Lung (tissue), 11 donors: ENCODE measurements at regions not wholly inside any gene's neighbourhood (a gene's known extent, or its start where the extent isn't known, plus 50 kb on each side); places are given as distances from the start of the nearest gene placed in this dataset.

ENCODE experiments used
- ATAC-seq: fragments of 200-7000 bp; cut with Tn5 transposase; one replicate; pipeline ENCODE4 v1.9.1; 2020; ENCODE audit warnings: moderate number of reproducible peaks; ENCODE audit not compliant: insufficient read depth, low FRiP score
- DNase-seq, 3 donors: peaks; one replicate each; pipeline ENCODE4 v3.0.0-alpha.2; 2013 to 2017
- H3K27ac ChIP-seq, 2 donors: one replicate each; pipeline ENCODE4 v1.5.1; 2013; ENCODE audit warnings: mild to moderate bottlenecking in 2 of 2, moderate library complexity in 2 of 2, control low read depth in 1 of 2, inconsistent platforms in 1 of 2, low read depth in 1 of 2, low read length in 1 of 2
- H3K27me3 ChIP-seq, 3 donors: one replicate each; pipeline ENCODE4 v1.5.1; 2013; ENCODE audit warnings: low read length in 2 of 3; ENCODE audit not compliant: control insufficient read depth in 3 of 3, insufficient read depth in 3 of 3
- H3K36me3 ChIP-seq, 4 donors: one replicate each; pipeline ENCODE4 v1.5.1; 2013; ENCODE audit warnings: low read length in 4 of 4, mild to moderate bottlenecking in 1 of 4, moderate library complexity in 1 of 4; ENCODE audit not compliant: control insufficient read depth in 4 of 4, insufficient read depth in 4 of 4
- H3K4me1 ChIP-seq, 5 donors: one replicate each; pipeline ENCODE4 v1.5.1; 2013; ENCODE audit warnings: low read length in 5 of 5, mild to moderate bottlenecking in 2 of 5, moderate library complexity in 1 of 5; ENCODE audit not compliant: control insufficient read depth in 5 of 5, insufficient read depth in 5 of 5
- H3K4me3 ChIP-seq: one replicate; pipeline ENCODE4 v1.5.1; 2013; ENCODE audit warnings: mild to moderate bottlenecking, control low read depth, moderate library complexity
- H3K9ac ChIP-seq, 2 donors: one replicate each; pipeline ENCODE4 v1.5.1; 2013; ENCODE audit warnings: low read length in 2 of 2, control low read depth in 1 of 2; ENCODE audit not compliant: insufficient read depth in 1 of 2
- H3K9me3 ChIP-seq, 4 donors: one replicate each; pipeline ENCODE4 v1.5.1; 2013; ENCODE audit warnings: low read length in 3 of 4, mild to moderate bottlenecking in 1 of 4, moderate library complexity in 1 of 4; ENCODE audit not compliant: control insufficient read depth in 4 of 4, insufficient read depth in 3 of 4
- CTCF ChIP-seq: IDR thresholded peaks from 2 replicates; pipeline ENCODE4 v1.5.1; 2012; ENCODE audit warnings: mild to moderate bottlenecking; ENCODE audit errors: control extremely low read depth, extremely low read depth
- WGBS, 2 donors: extraction: QIAGEN DNeasy Blood & Tissue Kit; methylation state at CpG; one replicate each; pipeline ENCODE4 v1.1.7; 2013; 5-methylcytosine and 5-hydroxymethylcytosine counted together
- donor health status: control.
- donor health status: control.
- donor health status: Bipolar disorder and iron deficiency.
- donor health status: healthy.
- donor health status: DM: yes; HTN: yes; CAD: no.

- DNase-seq (no peak), ATAC-seq (no peak)
- WGBS, 2 donors = 71 to 84% methylated on average over 2 of the region's 2 CpGs
- Histone ChIP-seq H3K27me3 (no peaks in the 10 kb centered on the region), H3K4me1 (peaks cover 0 to 17% (median 15%) of the 10 kb centered on the region in 5 donors), H3K36me3 (no peaks in the 10 kb centered on the region), H3K27ac (no peak overlapping the region), H3K4me3 (no peak overlapping the region), H3K9me3 (no peaks in the 10 kb centered on the region), H3K9ac (no peak overlapping the region)
- no peak for TF ChIP-seq CTCF
Observed at GRCh38 chr3:30470496-30470895, 135.9 kb upstream of the TGFBR2 start.

- H3K36me3 ChIP-seq = no peaks in the 10 kb centered on the region
- no peak for ATAC-seq
- DNase-seq = peak in 1 of 3 donors; percentile 44
- no peak overlapping the region for H3K27ac ChIP-seq
- H3K9me3 ChIP-seq = no peaks in the 10 kb centered on the region
- WGBS, 2 donors = 59 to 87% methylated on average over 2 of the region's 2 CpGs
- peaks cover 0 to 17% (median 15%) of the 10 kb centered on the region in 5 donors for H3K4me1 ChIP-seq
- no peak overlapping the region for H3K4me3 ChIP-seq
- no peak for TF ChIP-seq CTCF
- no peaks in the 10 kb centered on the region for H3K27me3 ChIP-seq
- no peak overlapping the region for H3K9ac ChIP-seq
Observed at GRCh38 chr3:30471066-30471465, 135.3 kb upstream of the TGFBR2 start.

- H3K27me3 ChIP-seq = no peaks in the 10 kb centered on the region
- H3K4me3 ChIP-seq = no peak overlapping the region
- peaks cover 0 to 23% (median 15%) of the 10 kb centered on the region in 5 donors for H3K4me1 ChIP-seq
- no peaks in the 10 kb centered on the region for H3K36me3 ChIP-seq
- ATAC-seq = no peak
- no peaks in the 10 kb centered on the region for H3K9me3 ChIP-seq
- no peak for TF ChIP-seq CTCF
- H3K27ac ChIP-seq = peak overlapping the region in 1 of 2 donors; percentile 21
- peak in 1 of 3 donors; percentile 29 for DNase-seq
- no peak overlapping the region for H3K9ac ChIP-seq
Observed at GRCh38 chr3:30471796-30472489, 134.5 kb upstream of the TGFBR2 start.
